HAP-1 (cell line): ENCODE measurements at regions not wholly inside any gene's neighbourhood (a gene's known extent, or its start where the extent isn't known, plus 50 kb on each side); places are given as distances from the start of the nearest gene placed in this dataset.

Experiments
- DNase-seq, 2 experiments: peaks; one replicate each; pipeline ENCODE4 v3.0.0-alpha.2; 2016 to 2020; ENCODE audit warnings: low spot score in 2 of 2
- H3K27me3 ChIP-seq: fragments of 250-450 bp; sonication (Bioruptor Pico); 2 replicates; pipeline ENCODE4 v1.5.1; 2020; ENCODE audit warnings: low read depth, mild to moderate bottlenecking, moderate library complexity
- H3K36me3 ChIP-seq: fragments of 250-450 bp; sonication (Bioruptor Pico); replicated peaks from 2 replicates; pipeline ENCODE4 v1.5.1; 2020; ENCODE audit warnings: mild to moderate bottlenecking
- H3K4me1 ChIP-seq: fragments of 250-450 bp; sonication (Bioruptor Pico); 2 replicates; pipeline ENCODE4 v1.5.1; 2020; ENCODE audit warnings: mild to moderate bottlenecking
- H3K4me3 ChIP-seq: fragments of 250-450 bp; sonication (Bioruptor Pico); 2 replicates; pipeline ENCODE4 v1.5.1; 2020; ENCODE audit warnings: mild to moderate bottlenecking, moderate library complexity
- H3K9me3 ChIP-seq: fragments of 250-450 bp; sonication (Bioruptor Pico); 2 replicates; pipeline ENCODE4 v1.5.1; 2020; ENCODE audit warnings: mild to moderate bottlenecking, moderate library complexity
- in situ Hi-C: fragments of 300-500 bp; cut with MboI; formaldehyde crosslinking; loops from 3 replicates; pipeline ENCODE4 v1.14.3; 2020; ENCODE audit warnings: low sequenced_read_pairs, inconsistent platforms, mixed read lengths

GRCh38 chr10:6748981-6749635, 169.0 kb upstream of the PRKCQ start:
- H3K4me3 ChIP-seq: no peak overlapping the region
- in situ Hi-C loops: no loop called here
- no peaks in the 10 kb centered on the region for H3K9me3 ChIP-seq
- H3K4me1 ChIP-seq: no peaks in the 10 kb centered on the region
- no peaks in the 10 kb centered on the region for H3K36me3 ChIP-seq
- DNase-seq: no peak
- no peaks in the 10 kb centered on the region for H3K27me3 ChIP-seq

- Histone ChIP-seq H3K4me3 (no peak overlapping the region), H3K4me1 (no peaks in the 10 kb centered on the region), H3K9me3 (no peaks in the 10 kb centered on the region), H3K27me3 (no peaks in the 10 kb centered on the region), H3K36me3 (no peaks in the 10 kb centered on the region)
- DNase-seq: no peak
- in situ Hi-C loops: no loop called here
Observed at GRCh38 chr10:6748029-6748428, 168.0 kb upstream of the PRKCQ start.

GRCh38 chr10:6746782-6747181, 166.7 kb upstream of the PRKCQ start:
- Histone ChIP-seq H3K4me1 (no peaks in the 10 kb centered on the region), H3K4me3 (no peak overlapping the region), H3K36me3 (no peaks in the 10 kb centered on the region), H3K9me3 (no peaks in the 10 kb centered on the region), H3K27me3 (no peaks in the 10 kb centered on the region)
- no peak for DNase-seq
- in situ Hi-C loops: no loop called here

- Histone ChIP-seq H3K4me1 (no peaks in the 10 kb centered on the region; the same call in 1 of the 2 replicates), H3K4me3 (no peak overlapping the region), H3K9me3 (no peaks in the 10 kb centered on the region), H3K36me3 (no peaks in the 10 kb centered on the region), H3K27me3 (no peaks in the 10 kb centered on the region)
- DNase-seq: no peak
- in situ Hi-C loops: no loop called here
Observed at GRCh38 chr10:6743291-6743849, 163.3 kb upstream of the PRKCQ start.

- Histone ChIP-seq H3K36me3 (no peaks in the 10 kb centered on the region), H3K9me3 (no peaks in the 10 kb centered on the region), H3K27me3 (no peaks in the 10 kb centered on the region), H3K4me3 (no peak overlapping the region), H3K4me1 (peaks cover 2% of the 10 kb centered on the region)
- in situ Hi-C loops: no loop called here
- DNase-seq: no peak
Observed at GRCh38 chr10:6741541-6741941, 161.5 kb upstream of the PRKCQ start.

- in situ Hi-C loops: no loop called here
- no peak overlapping the region for H3K4me3 ChIP-seq
- H3K36me3 ChIP-seq: no peaks in the 10 kb centered on the region
- DNase-seq: no peak
- no peaks in the 10 kb centered on the region for H3K27me3 ChIP-seq
- H3K4me1 ChIP-seq: peaks cover 2% of the 10 kb centered on the region
- no peaks in the 10 kb centered on the region for H3K9me3 ChIP-seq
Observed at GRCh38 chr10:6739530-6740174, 159.6 kb upstream of the PRKCQ start.

- DNase-seq: peak in 1 of 2 experiments; percentile 16
- no peak overlapping the region for H3K4me3 ChIP-seq
- in situ Hi-C loops: no loop called here
Observed at GRCh38 chr10:6738112-6738768, 158.2 kb upstream of the PRKCQ start.

GRCh38 chr10:6737758-6738111, 157.7 kb upstream of the PRKCQ start:
- no peaks in the 10 kb centered on the region for H3K27me3 ChIP-seq

More at GRCh38 chr10:6738112-6738768, 158.2 kb upstream of the PRKCQ start:
- no peaks in the 10 kb centered on the region for H3K36me3 ChIP-seq
- peaks cover 2% of the 10 kb centered on the region for H3K4me1 ChIP-seq
- H3K27me3 ChIP-seq: no peaks in the 10 kb centered on the region
- no peaks in the 10 kb centered on the region for H3K9me3 ChIP-seq

GRCh38 chr10:6737080-6737641, 157.1 kb upstream of the PRKCQ start:
- no peaks in the 10 kb centered on the region for H3K9me3 ChIP-seq
- no peaks in the 10 kb centered on the region for H3K27me3 ChIP-seq
- H3K4me3 ChIP-seq: no peak overlapping the region
- in situ Hi-C loops: no loop called here
- DNase-seq: no peak
- peaks cover 2% of the 10 kb centered on the region for H3K4me1 ChIP-seq
- H3K36me3 ChIP-seq: no peaks in the 10 kb centered on the region

More at GRCh38 chr10:6737758-6738111, 157.7 kb upstream of the PRKCQ start:
- Histone ChIP-seq H3K9me3 (no peaks in the 10 kb centered on the region), H3K4me3 (no peak overlapping the region), H3K4me1 (peaks cover 2% of the 10 kb centered on the region), H3K36me3 (no peaks in the 10 kb centered on the region)
- no peak for DNase-seq
- in situ Hi-C loops: no loop called here

- Histone ChIP-seq H3K4me1 (peaks cover 2% of the 10 kb centered on the region), H3K9me3 (no peaks in the 10 kb centered on the region), H3K36me3 (no peaks in the 10 kb centered on the region), H3K27me3 (peaks cover 8% of the 10 kb centered on the region), H3K4me3 (no peak overlapping the region)
- in situ Hi-C loops: no loop called here
- DNase-seq: no peak
Observed at GRCh38 chr10:6734286-6734685, 154.2 kb upstream of the PRKCQ start.

GRCh38 chr10:6729861-6730344, 149.8 kb upstream of the PRKCQ start:
- in situ Hi-C loops: no loop called here

GRCh38 chr10:6729071-6729774, 149.1 kb upstream of the PRKCQ start:
- DNase-seq: no peak
- Histone ChIP-seq H3K4me3 (no peak overlapping the region), H3K27me3 (peaks cover 14% of the 10 kb centered on the region), H3K9me3 (no peaks in the 10 kb centered on the region), H3K36me3 (no peaks in the 10 kb centered on the region), H3K4me1 (no peaks in the 10 kb centered on the region)
- in situ Hi-C loops: no loop called here

More at GRCh38 chr10:6729861-6730344, 149.8 kb upstream of the PRKCQ start:
- Histone ChIP-seq H3K27me3 (peaks cover 14% of the 10 kb centered on the region), H3K4me3 (no peak overlapping the region), H3K9me3 (no peaks in the 10 kb centered on the region), H3K4me1 (no peaks in the 10 kb centered on the region), H3K36me3 (no peaks in the 10 kb centered on the region)
- no peak for DNase-seq

GRCh38 chr10:6726924-6727323, 146.8 kb upstream of the PRKCQ start:
- DNase-seq: no peak
- Histone ChIP-seq H3K36me3 (no peaks in the 10 kb centered on the region), H3K4me3 (no peak overlapping the region), H3K9me3 (no peaks in the 10 kb centered on the region), H3K4me1 (no peaks in the 10 kb centered on the region), H3K27me3 (peaks cover 14% of the 10 kb centered on the region)
- in situ Hi-C loops: no loop called here
